ENCODE measurements at regions not wholly inside any gene's neighbourhood (a gene's known extent, or its start where the extent isn't known, plus 50 kb on each side); places are given as distances from the start of the nearest gene placed in this dataset.

DNA sequence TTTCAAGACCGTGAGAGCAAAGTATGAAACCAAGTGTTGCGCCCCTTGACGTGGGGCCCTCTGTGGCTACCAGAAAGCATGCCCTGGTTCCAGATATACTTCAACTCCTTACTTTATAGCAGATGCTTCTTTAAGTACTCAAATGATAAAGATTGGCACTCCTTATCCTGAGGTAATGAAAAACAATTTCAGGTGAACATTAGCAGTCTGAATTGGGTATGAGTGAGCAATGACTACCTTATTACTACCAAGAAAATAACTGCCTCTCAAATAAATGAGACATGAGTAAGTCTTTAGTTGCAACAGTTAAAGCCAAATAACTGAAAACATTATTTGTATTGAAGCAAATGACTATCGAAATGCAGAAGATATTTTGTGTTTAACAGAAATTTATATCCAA lies 408.7 kb downstream of the MMUT start:
- TF ChIP-seq, protein P1, sequence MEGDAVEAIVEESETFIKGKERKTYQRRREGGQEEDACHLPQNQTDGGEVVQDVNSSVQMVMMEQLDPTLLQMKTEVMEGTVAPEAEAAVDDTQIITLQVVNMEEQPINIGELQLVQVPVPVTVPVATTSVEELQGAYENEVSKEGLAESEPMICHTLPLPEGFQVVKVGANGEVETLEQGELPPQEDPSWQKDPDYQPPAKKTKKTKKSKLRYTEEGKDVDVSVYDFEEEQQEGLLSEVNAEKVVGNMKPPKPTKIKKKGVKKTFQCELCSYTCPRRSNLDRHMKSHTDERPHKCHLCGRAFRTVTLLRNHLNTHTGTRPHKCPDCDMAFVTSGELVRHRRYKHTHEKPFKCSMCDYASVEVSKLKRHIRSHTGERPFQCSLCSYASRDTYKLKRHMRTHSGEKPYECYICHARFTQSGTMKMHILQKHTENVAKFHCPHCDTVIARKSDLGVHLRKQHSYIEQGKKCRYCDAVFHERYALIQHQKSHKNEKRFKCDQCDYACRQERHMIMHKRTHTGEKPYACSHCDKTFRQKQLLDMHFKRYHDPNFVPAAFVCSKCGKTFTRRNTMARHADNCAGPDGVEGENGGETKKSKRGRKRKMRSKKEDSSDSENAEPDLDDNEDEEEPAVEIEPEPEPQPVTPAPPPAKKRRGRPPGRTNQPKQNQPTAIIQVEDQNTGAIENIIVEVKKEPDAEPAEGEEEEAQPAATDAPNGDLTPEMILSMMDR (IDR thresholded peaks at IDR 0.05), result no peak
- TF ChIP-seq POLR2A (IDR thresholded peaks at IDR 0.05), result no peak
- TF ChIP-seq POLR2AphosphoS5 (IDR thresholded peaks at IDR 0.05), result no peak
